GM10266 (cell line): ENCODE measurements at regions not wholly inside any gene's neighbourhood (a gene's known extent, or its start where the extent isn't known, plus 50 kb on each side); places are given as distances from the start of the nearest gene placed in this dataset.

Experiments
- DNase-seq: peaks from one replicate; pipeline ENCODE4 v3.0.0; 2012; ENCODE audit errors: extremely low spot score
- TF ChIP-seq, protein P1 (sequence below): IDR thresholded peaks from 2 replicates; pipeline ENCODE4 v1.5.1; 2012; ENCODE audit warnings: mild to moderate bottlenecking, low read depth; ENCODE audit not compliant: control insufficient read depth, insufficient read depth; ENCODE audit errors: missing control alignments

- no peak for DNase-seq
- TF ChIP-seq, protein P1, sequence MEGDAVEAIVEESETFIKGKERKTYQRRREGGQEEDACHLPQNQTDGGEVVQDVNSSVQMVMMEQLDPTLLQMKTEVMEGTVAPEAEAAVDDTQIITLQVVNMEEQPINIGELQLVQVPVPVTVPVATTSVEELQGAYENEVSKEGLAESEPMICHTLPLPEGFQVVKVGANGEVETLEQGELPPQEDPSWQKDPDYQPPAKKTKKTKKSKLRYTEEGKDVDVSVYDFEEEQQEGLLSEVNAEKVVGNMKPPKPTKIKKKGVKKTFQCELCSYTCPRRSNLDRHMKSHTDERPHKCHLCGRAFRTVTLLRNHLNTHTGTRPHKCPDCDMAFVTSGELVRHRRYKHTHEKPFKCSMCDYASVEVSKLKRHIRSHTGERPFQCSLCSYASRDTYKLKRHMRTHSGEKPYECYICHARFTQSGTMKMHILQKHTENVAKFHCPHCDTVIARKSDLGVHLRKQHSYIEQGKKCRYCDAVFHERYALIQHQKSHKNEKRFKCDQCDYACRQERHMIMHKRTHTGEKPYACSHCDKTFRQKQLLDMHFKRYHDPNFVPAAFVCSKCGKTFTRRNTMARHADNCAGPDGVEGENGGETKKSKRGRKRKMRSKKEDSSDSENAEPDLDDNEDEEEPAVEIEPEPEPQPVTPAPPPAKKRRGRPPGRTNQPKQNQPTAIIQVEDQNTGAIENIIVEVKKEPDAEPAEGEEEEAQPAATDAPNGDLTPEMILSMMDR: no peak
Measured at GRCh38 chr16:66099306-66099705, 267.2 kb upstream of the CDH5 start.

- DNase-seq: no peak
- TF ChIP-seq, protein P1: no peak
Measured at GRCh38 chr16:66097751-66098150, 268.7 kb upstream of the CDH5 start.

DNA sequence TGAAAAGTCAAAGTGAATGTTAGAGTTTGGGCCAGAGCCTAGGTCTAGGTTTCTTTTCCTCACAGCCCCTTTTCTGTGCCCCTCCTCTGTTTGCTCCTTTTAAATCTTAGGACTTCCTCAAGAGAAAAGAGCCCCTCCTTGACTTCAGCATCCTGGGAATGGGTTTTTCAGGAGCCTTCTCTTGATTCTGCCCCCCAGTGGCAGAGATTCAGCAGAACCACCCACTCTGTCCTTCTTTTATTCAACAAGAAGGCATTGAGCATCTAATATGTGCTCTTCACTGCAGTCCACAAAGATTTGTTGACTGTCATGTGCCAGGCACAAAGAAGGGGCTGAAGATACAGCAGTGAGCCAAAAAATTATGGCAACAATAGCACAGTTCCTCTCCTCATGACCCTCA lies 270.8 kb upstream of the CDH5 start:
- DNase-seq: no peak
- TF ChIP-seq, protein P1: no peak

DNA sequence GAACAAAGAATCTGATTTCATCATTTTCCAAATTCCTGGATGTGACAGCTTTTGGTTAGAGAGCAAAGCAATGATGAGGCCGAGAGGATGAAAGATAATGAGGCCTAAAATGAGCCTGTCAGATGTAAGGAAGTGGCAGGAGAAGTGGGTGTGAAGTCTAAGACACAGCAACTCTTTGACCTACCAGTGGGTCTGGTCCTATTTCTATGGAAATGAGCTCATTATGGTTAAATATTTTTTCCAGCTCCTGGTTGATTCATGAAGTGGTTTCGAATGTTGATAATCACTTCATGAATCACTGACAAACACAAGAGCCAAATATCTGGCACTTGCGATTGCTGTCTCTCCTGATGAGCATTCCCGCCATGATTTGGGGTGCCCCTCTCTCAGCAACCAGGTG lies 273.3 kb upstream of the CDH5 start:
- TF ChIP-seq, protein P1: no peak
- DNase-seq: no peak

DNA sequence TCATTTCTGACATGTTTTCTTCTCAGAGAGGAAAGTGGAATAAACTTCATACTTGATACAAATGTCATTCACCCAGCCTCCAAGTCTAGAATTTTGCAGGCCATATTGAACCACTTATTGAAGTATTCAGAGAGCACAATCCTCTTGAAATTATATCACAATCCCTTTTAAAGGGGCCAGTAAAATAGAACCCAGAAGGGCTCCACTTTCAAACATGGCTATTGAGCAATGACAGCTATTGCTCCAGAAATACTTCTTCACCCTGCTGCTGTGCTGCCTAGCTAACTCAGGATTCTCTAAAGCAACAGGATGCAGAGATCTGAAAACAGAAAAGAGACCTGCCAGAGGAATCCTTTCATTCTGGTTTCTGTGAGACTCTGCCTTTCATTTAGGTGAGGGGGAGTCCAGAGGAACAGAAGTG lies 275.0 kb upstream of the CDH5 start:
- no peak for DNase-seq
- TF ChIP-seq, protein P1: no peak

GRCh38 chr16:66088681-66089080 lies 277.8 kb upstream of the CDH5 start:
- TF ChIP-seq, protein P1: no peak
- DNase-seq: no peak

- TF ChIP-seq, protein P1: no peak
- DNase-seq: no peak
Measured at GRCh38 chr16:66087308-66087707, 279.2 kb upstream of the CDH5 start.
